Neuron (in vitro differentiated cells): ENCODE measurements at regions not wholly inside any gene's neighbourhood (a gene's known extent, or its start where the extent isn't known, plus 50 kb on each side); places are given as distances from the start of the nearest gene placed in this dataset.

ENCODE experiments used
- H2AFZ ChIP-seq: one replicate; pipeline ENCODE4 v1.6.1; 2013; ENCODE audit warnings: low read depth, mild to moderate bottlenecking, inconsistent platforms, low read length, moderate library complexity
- H3K27me3 ChIP-seq: one replicate; pipeline ENCODE4 v1.6.1; 2013; ENCODE audit warnings: low read length; ENCODE audit not compliant: insufficient read depth
- H3K36me3 ChIP-seq: one replicate; pipeline ENCODE4 v1.6.1; 2013; ENCODE audit warnings: low read length; ENCODE audit not compliant: insufficient read depth
- H3K4me1 ChIP-seq: one replicate; pipeline ENCODE4 v1.6.1; 2013; ENCODE audit warnings: low read length; ENCODE audit not compliant: insufficient read depth
- H3K4me3 ChIP-seq: 2 replicates; pipeline ENCODE4 v1.5.1; 2013; ENCODE audit warnings: mild to moderate bottlenecking, low read length, moderate library complexity
- H3K9me3 ChIP-seq: one replicate; pipeline ENCODE4 v1.6.1; 2013; ENCODE audit warnings: low read length

DNA sequence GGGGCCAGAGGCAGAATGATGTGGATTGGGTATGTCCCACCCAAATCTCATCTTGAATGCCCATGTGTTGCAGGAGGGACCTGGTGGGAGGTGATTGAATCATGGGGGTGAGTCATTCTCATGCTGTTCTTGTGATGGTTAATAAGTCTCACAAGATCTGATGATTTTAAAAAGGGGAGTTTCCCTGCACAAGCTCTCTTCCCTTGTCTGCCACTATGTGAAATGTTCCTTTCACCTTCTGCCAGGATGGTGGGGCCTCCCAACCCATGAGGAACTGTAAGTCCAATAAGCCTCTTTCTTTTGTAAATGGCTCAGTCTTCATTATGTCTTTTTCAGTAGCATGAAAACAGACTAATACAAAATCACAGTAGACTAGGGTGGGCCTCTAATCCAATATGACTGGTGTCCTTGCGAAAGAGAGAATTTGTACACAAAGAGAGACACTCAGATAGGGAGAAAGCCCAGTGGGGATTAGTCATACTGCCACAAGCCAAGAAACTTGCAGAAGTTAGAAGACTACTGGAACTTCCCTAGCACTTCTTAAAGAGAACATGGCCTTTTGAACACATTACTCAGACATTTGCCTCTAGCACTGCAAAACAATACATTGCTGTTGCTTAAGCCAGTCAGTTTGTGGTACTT, 68.4 kb downstream of the ANXA1 start:
- H3K9me3 ChIP-seq = peaks cover 6% of the 10 kb centered on the region
- no peaks in the 10 kb centered on the region for H3K27me3 ChIP-seq
- no peaks in the 10 kb centered on the region for H3K36me3 ChIP-seq
- H3K4me3 ChIP-seq = no peak overlapping the region
- no peaks in the 10 kb centered on the region for H3K4me1 ChIP-seq
- no peak overlapping the region for H2AFZ ChIP-seq

DNA sequence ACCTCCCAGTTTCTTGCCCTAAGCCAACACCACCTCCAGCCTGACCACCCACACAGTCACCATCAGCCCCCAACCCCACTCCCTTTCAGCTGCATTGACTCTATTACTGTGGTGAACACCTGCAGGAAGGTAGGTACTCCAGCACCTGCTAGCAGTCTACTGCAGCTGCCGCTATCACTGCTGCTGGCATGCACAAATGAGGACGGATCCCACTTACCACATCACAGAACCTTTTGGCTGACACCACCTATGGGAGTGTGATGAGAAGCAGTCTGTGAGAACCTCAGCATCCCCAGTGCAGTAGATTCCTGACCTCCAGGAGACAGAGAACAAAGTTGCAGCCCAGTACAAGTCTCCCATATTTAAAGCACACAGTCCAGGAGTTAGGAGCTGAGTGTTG, 71.9 kb downstream of the ANXA1 start:
- peaks cover 6% of the 10 kb centered on the region for H3K9me3 ChIP-seq
- H3K4me1 ChIP-seq = no peaks in the 10 kb centered on the region
- H3K27me3 ChIP-seq = no peaks in the 10 kb centered on the region
- H3K4me3 ChIP-seq = no peak overlapping the region
- no peak overlapping the region for H2AFZ ChIP-seq
- no peaks in the 10 kb centered on the region for H3K36me3 ChIP-seq

DNA sequence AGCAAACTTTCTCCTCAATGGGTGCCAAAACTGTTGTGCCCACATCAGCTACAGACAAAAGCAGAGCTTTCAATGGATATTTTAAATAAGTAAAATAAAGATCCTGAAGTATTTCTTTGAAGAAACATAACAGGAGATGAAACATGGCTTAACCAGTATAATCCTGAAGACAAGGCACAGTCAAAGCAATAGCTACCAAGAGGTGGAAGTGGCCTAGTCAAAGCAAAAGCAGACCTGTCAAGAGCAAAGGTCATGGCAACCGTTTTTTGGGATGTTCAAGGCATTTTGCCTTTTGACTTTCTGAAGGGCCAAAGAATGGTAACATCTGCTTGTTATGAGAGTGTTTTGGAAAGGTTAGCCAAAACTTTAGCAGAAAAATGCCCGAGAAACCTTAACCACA, 77.9 kb downstream of the ANXA1 start:
- H3K4me1 ChIP-seq = no peaks in the 10 kb centered on the region
- H2AFZ ChIP-seq = no peak overlapping the region
- H3K4me3 ChIP-seq = no peak overlapping the region
- no peaks in the 10 kb centered on the region for H3K36me3 ChIP-seq
- no peaks in the 10 kb centered on the region for H3K27me3 ChIP-seq
- no peaks in the 10 kb centered on the region for H3K9me3 ChIP-seq

DNA sequence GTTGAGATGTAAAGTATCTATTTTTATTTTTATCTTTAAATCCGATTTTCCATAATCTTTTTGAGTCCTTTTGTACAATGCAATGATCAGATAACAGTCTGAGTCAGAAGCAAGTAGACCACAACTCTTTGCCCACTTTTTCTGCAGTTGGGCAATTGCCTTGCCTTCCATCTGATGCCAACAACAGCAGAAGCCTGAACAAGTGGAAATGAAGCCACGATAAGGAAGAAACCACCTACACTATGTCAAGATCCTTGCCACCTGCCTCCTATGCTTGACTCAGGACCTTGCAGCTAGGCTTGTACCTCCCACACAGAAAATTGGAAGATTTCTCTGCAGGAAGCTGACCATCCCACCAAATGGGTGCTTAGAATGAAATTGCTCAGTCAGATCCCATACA, 78.6 kb downstream of the ANXA1 start:
- no peaks in the 10 kb centered on the region for H3K4me1 ChIP-seq
- H3K9me3 ChIP-seq = no peaks in the 10 kb centered on the region
- H3K36me3 ChIP-seq = no peaks in the 10 kb centered on the region
- no peak overlapping the region for H3K4me3 ChIP-seq
- H2AFZ ChIP-seq = no peak overlapping the region
- no peaks in the 10 kb centered on the region for H3K27me3 ChIP-seq

DNA sequence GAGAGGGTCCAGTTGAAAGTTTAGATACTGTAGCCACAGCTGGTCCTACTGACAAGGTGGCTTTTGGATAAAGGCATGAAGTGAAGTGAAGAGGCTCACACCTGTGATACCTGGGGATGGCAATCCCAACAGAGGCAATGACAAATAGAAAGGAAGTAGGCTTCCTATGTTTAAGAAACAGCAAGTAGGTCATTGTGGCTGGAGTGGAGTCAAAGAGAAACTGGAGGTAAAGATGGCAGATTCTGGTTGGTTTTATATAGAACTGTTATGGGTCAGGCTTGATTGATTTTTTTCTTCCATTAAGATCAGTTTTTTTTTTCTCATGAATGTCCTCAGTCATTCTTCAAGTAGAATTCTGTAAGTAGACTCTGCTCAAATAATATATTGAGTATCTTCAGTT, 79.5 kb downstream of the ANXA1 start:
- Histone ChIP-seq H3K36me3 (no peaks in the 10 kb centered on the region), H3K27me3 (no peaks in the 10 kb centered on the region), H2AFZ (no peak overlapping the region), H3K9me3 (no peaks in the 10 kb centered on the region), H3K4me3 (no peak overlapping the region), H3K4me1 (no peaks in the 10 kb centered on the region)

DNA sequence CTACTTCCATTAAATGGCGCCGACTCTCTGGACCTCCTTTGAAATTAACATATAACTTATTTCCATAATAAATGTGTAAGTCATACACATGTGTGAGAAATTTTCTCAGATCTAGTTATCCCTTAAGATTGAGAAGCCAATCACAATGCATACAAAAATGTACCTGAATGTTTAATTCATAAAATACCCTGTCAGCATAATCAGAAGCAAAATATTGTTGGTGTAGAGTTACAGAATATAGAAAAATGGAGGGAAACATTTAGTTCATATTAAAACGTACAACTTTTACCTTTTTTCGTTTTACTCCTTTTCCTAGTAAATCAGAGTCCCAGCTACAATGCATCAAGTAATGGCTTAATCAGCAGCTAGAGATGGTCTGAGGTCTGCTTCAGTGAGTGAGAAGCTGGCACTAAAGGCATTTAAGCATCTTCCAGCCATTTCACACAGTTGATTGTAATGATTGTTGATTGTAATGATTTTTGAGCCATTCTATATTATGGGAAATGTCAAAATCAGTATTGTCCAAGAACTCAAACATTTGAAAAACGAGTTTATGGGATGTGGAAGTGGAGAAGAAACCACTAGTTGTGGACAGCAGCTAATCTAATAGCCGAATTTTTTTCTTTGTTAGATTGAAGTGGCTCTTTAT, 81.8 kb downstream of the ANXA1 start:
- H2AFZ ChIP-seq = no peak overlapping the region
- H3K4me1 ChIP-seq = no peaks in the 10 kb centered on the region
- H3K27me3 ChIP-seq = no peaks in the 10 kb centered on the region
- no peaks in the 10 kb centered on the region for H3K36me3 ChIP-seq
- no peaks in the 10 kb centered on the region for H3K9me3 ChIP-seq
- H3K4me3 ChIP-seq = no peak overlapping the region

DNA sequence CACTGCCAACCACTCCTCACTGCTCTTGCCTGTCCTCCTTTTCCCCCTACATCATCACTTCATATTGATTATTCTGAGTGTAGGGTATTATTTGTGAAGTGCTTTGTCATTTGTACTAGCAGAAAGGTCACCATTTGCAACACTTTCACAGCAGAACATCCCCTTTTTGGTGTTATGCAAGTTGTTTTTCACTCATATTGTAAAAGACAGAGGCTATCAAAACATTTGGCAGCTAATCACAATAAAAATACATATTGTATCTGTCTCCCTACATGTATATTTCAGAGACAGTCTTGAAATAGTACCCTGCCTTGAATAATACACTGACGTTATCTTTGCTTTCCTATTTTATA, 82.3 kb downstream of the ANXA1 start:
- H3K9me3 ChIP-seq = no peaks in the 10 kb centered on the region
- H2AFZ ChIP-seq = no peak overlapping the region
- H3K36me3 ChIP-seq = no peaks in the 10 kb centered on the region
- H3K4me3 ChIP-seq = no peak overlapping the region
- H3K27me3 ChIP-seq = no peaks in the 10 kb centered on the region
- no peaks in the 10 kb centered on the region for H3K4me1 ChIP-seq

DNA sequence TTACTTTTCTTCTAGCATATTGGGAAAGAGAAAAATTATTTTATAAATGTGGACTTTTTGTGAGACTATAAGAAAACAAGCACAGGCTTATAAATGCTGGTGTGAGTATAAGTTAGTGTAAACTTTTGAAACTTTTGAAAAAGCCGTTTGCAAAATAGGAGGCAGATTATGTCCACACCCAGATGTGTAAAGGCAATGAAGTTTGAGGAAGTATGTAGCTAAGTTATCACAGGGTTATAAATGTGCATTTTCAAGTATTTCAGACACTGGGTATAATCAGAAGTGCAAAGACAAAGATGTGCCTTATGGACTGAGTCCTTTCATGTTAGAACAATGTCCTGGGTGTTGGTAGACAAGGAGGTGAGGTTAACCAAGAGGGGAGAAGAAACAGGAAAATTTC, 85.5 kb downstream of the ANXA1 start:
- no peak overlapping the region for H3K4me3 ChIP-seq
- H3K9me3 ChIP-seq = no peaks in the 10 kb centered on the region
- no peaks in the 10 kb centered on the region for H3K36me3 ChIP-seq
- no peak overlapping the region for H2AFZ ChIP-seq
- no peaks in the 10 kb centered on the region for H3K4me1 ChIP-seq
- no peaks in the 10 kb centered on the region for H3K27me3 ChIP-seq

DNA sequence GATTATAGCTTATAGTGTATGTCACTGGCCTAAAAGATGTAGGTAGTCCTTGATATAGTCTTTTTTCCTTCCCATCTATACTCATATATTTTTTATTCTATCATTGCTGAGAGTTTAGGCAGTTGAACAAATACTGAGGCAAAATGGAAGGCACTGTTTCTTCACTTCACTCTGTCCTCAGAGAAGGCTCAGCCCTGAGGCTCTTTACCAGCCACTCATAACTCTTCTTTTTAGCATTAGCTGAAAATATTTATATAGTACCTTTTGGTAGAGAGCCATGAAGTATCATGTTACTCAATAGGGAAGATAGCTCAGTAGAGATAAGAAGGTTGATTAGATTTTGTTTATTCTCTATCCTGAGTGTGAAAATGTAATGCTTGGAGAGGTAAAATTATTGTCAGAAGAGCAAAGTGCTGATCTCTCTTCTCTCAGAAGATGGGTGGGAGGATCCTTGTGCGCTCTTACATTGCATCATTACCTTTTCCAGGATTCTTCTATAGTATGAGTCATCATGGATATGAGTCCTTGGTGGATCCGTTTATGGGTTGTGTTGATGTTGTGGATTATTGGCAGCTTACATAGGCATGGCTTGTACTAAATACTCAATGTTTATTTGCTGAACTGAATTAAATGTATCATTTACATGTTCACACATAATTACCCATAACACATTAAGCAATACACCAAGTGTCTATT, 88.1 kb downstream of the ANXA1 start:
- Histone ChIP-seq H3K9me3 (no peaks in the 10 kb centered on the region), H3K36me3 (no peaks in the 10 kb centered on the region), H3K4me3 (no peak overlapping the region), H3K4me1 (no peaks in the 10 kb centered on the region), H3K27me3 (no peaks in the 10 kb centered on the region), H2AFZ (no peak overlapping the region)

DNA sequence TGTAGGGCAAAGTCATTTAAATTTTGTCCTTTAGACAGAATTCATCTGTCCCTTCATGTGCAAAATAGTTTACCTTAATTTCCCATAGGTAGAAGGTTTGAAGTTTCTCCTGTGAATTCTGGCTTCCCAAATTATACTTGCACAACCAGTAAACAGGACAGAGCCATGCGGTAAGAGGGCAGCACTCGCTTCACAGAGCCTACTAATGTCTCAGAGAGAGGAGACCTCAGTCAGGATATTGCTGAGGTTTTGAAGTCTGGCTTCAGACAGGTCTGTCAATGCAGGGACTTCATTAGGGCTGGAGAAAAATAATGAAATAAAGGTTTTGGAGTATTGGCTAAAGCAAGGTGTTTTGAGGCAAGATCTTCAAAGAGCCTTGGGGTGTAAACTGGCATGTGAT, 91.4 kb downstream of the ANXA1 start:
- no peaks in the 10 kb centered on the region for H3K36me3 ChIP-seq
- no peak overlapping the region for H3K4me3 ChIP-seq
- no peaks in the 10 kb centered on the region for H3K27me3 ChIP-seq
- no peaks in the 10 kb centered on the region for H3K9me3 ChIP-seq
- H2AFZ ChIP-seq = no peak overlapping the region
- peaks cover 2% of the 10 kb centered on the region for H3K4me1 ChIP-seq

DNA sequence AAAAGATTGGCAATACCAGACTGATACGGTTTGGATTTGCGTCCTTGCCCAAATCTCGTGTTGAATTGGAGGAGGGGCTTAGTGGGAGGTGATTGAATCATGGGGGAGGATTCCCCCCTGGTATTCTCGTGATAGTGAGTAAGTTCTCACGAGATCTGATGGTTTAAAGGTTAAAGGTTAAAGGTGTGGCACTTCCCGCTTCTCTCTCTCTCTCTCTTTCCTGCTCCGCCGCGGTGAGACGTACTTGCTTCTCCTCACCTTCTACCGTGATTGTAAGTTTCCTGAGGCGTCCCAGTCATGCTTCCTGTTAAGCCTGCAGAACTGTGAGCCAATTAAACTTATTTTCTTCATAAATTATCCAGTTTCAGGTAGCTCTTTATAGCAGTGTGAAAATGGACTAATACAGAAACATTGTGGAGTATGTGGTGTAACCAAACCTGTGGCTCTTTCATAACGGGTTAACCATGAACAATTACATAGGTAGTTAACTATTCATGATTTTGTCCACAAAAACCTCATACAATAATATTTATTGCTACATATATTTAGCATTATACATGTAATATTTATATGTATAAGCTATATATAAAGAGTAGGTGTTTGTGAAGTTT, 107.5 kb downstream of the ANXA1 start:
- Histone ChIP-seq H3K36me3 (no peaks in the 10 kb centered on the region), H3K4me3 (no peak overlapping the region), H3K4me1 (no peaks in the 10 kb centered on the region), H3K27me3 (no peaks in the 10 kb centered on the region), H2AFZ (no peak overlapping the region), H3K9me3 (no peaks in the 10 kb centered on the region)

DNA sequence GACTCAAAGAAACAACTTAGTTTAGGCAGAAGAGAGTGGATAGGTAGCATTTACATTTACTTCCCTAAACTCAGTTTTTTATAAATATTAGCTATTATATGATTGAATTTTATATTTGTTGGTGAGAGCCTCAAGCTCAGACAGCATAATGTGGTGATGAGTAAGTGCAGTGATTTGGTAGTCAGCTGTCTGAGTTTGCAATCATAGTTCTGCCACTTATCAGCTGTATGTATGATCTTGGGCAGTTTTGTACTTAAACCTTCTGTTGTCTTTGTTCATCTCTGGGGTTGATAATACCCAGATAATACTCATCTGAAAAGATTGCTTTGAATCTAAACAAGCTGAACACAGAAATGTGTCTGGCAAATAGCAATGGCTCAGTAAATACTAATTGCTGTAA, 108.8 kb downstream of the ANXA1 start:
- H3K36me3 ChIP-seq = no peaks in the 10 kb centered on the region
- H3K27me3 ChIP-seq = no peaks in the 10 kb centered on the region
- H3K4me1 ChIP-seq = no peaks in the 10 kb centered on the region
- H3K4me3 ChIP-seq = no peak overlapping the region
- H3K9me3 ChIP-seq = no peaks in the 10 kb centered on the region
- H2AFZ ChIP-seq = no peak overlapping the region

DNA sequence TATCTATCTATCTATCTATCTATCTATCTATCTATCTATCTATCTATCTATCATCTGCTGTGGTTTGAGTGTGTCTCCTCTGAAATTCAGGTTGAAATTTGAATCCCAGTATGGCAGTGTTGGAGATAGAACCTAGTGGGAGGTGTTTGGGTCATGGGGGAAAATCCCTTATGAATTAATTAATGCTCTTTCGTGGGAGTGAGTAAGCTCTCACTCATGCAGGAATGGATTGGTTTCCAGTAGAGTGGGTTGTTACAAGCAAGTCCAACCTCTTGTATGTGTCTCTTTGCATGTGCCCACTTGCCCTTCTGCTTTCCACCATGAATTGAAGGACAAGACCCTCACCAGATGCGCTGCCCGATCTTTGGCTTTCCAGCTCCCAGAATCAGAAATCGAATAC, 113.0 kb downstream of the ANXA1 start:
- no peak overlapping the region for H3K4me3 ChIP-seq
- no peaks in the 10 kb centered on the region for H3K4me1 ChIP-seq
- no peak overlapping the region for H2AFZ ChIP-seq
- H3K36me3 ChIP-seq = no peaks in the 10 kb centered on the region
- H3K27me3 ChIP-seq = no peaks in the 10 kb centered on the region
- no peaks in the 10 kb centered on the region for H3K9me3 ChIP-seq
